T-cell (primary cell): ENCODE measurements at regions not wholly inside any gene's neighbourhood (a gene's known extent, or its start where the extent isn't known, plus 50 kb on each side); places are given as distances from the start of the nearest gene placed in this dataset.
"Not testable (repeated sequence)": the region's sequence is repeated elsewhere in the genome, so short reads cannot be mapped to it uniquely, and the experiment has no call there.

ENCODE experiments used
- ATAC-seq, 4 experiments: fragments of 200-7000 bp in 3 of 4; fragments of 150-1000 bp in 1 of 4; cut with Tn5 transposase; replicated peaks in 1 of 4; 1 replicate in 3 of 4; 2 replicates in 1 of 4; pipeline ENCODE4 v1.10.0; 2021; ENCODE audit warnings: moderate library complexity in 3 of 4, mild to moderate bottlenecking in 2 of 4, moderate number of reproducible peaks in 1 of 4
- CTCF ChIA-PET, 2 donors: fragments of 300-600 bp; sonication (Branson Sonifier 250); formaldehyde crosslinking; loops; one replicate each; lab custom pipeline; 2022; ENCODE audit warnings: antibody characterized with exemption in 2 of 2; lab: Charles Lee
- POLR2A ChIA-PET, 2 donors: fragments of 300-600 bp; sonication (Branson Sonifier 250); formaldehyde crosslinking; loops; one replicate each; lab custom pipeline; 2022; ENCODE audit warnings: antibody characterized with exemption in 2 of 2; lab: Charles Lee
- DNase-seq, 35 experiments: peaks; one replicate each; pipeline versions ENCODE4 v3.0.0 to v3.0.0-alpha.2; 2013 to 2023
- H3K27ac ChIP-seq: one replicate; pipeline ENCODE4 v1.5.1; 2013; ENCODE audit warnings: low read length
- H3K27me3 ChIP-seq, 2 experiments: replicated peaks in 1 of 2; 1 replicate in 1 of 2; 2 replicates in 1 of 2; pipeline versions ENCODE4 v1.6.1 to v1.7.0; 2013; ENCODE audit warnings: low read length in 1 of 2, mixed read lengths in 1 of 2; ENCODE audit not compliant: control insufficient read depth in 2 of 2, insufficient read depth in 2 of 2; ENCODE audit errors: extremely low read depth in 1 of 2
- H3K36me3 ChIP-seq, 2 donors: 1 replicate in 1 of 2; 2 replicates in 1 of 2; pipeline versions ENCODE4 v1.6.1 to v1.7.0; 2013; ENCODE audit warnings: low read length in 1 of 2; ENCODE audit not compliant: control insufficient read depth in 2 of 2, insufficient read depth in 1 of 2; ENCODE audit errors: extremely low read depth in 1 of 2
- H3K4me1 ChIP-seq, 2 experiments: 1 replicate in 1 of 2; 2 replicates in 1 of 2; pipeline versions ENCODE4 v1.6.1 to v1.7.0; 2013; ENCODE audit warnings: low read length in 2 of 2, mixed read lengths in 1 of 2; ENCODE audit not compliant: insufficient read depth in 2 of 2, control insufficient read depth in 1 of 2; ENCODE audit errors: extremely low read depth in 1 of 2
- H3K4me3 ChIP-seq, 2 donors: 1 replicate in 1 of 2; 2 replicates in 1 of 2; pipeline versions ENCODE4 v1.5.1 to v1.7.0; 2013; ENCODE audit warnings: mild to moderate bottlenecking in 2 of 2, low read length in 1 of 2, moderate library complexity in 1 of 2; ENCODE audit not compliant: control insufficient read depth in 1 of 2; ENCODE audit errors: extremely low read depth in 1 of 2
- H3K9me3 ChIP-seq: 2 replicates; pipeline ENCODE4 v1.7.0; 2013
- H3K27ac Mint-ChIP-seq, 2 donors: one replicate each; pipeline ENCODE4 v1.8.0; 2020 to 2021; ENCODE audit warnings: mild to moderate bottlenecking in 2 of 2, mixed read lengths in 2 of 2
- H3K27me3 Mint-ChIP-seq, 2 donors: one replicate each; pipeline ENCODE4 v1.8.0; 2021 to 2022; ENCODE audit warnings: mixed read lengths in 2 of 2
- H3K36me3 Mint-ChIP-seq: one replicate; pipeline ENCODE4 v1.8.0; 2021; ENCODE audit warnings: mixed read lengths
- H3K4me1 Mint-ChIP-seq, 3 donors: one replicate each; pipeline ENCODE4 v1.8.0; 2020 to 2022; ENCODE audit warnings: mixed read lengths in 3 of 3, mild to moderate bottlenecking in 1 of 3
- H3K4me3 Mint-ChIP-seq, 3 donors: one replicate each; pipeline ENCODE4 v1.8.0; 2020 to 2022; ENCODE audit warnings: mild to moderate bottlenecking in 3 of 3, mixed read lengths in 3 of 3, moderate library complexity in 3 of 3
- H3K9me3 Mint-ChIP-seq, 3 donors: one replicate each; pipeline ENCODE4 v1.8.0; 2020 to 2022; ENCODE audit warnings: mixed read lengths in 3 of 3
- WGBS: methylation state at CpG from one replicate; pipeline ENCODE4 v1.1.5; 2013; ENCODE audit warnings: missing lambda C conversion rate; ENCODE audit not compliant: insufficient coverage; 5-methylcytosine and 5-hydroxymethylcytosine counted together

DNA sequence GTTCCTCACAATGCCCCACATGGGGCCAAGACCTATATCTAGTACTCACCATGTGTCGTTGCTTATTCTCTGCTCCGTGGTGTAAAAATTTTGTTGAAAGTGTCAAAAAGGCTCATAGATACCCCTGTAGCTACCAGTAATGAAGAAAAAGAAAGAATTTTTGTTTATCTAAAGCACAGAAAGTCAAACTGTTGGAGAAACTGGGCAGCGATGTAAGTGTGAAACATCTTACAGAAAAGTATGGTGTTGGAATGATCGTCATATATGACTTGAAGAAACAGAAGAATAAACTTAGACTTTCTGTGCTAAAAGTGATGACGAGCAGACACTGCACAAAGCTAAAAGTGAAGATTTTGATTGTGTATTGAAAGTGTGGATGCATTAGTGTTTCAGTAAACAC lies 626.6 kb upstream of the GHITM start:
- Mint-ChIP-seq H3K4me3 (no peak overlapping the region), H3K27me3 (no peaks in the 10 kb centered on the region), H3K9me3 (peaks cover 6 to 11% (median 9%) of the 10 kb centered on the region in 3 donors), H3K4me1 (no peaks in the 10 kb centered on the region), H3K36me3 (no peaks in the 10 kb centered on the region), H3K27ac (no peak overlapping the region)
- Histone ChIP-seq H3K36me3 (no peaks in the 10 kb centered on the region), H3K4me1 (no peaks in the 10 kb centered on the region), H3K4me3 (no peak overlapping the region), H3K27me3 (no peaks in the 10 kb centered on the region), H3K27ac (no peak overlapping the region), H3K9me3 (no peaks in the 10 kb centered on the region)
- ChIA-PET POLR2A (no interaction called here), CTCF (interaction anchor here in 1 of 2 donors (0.6 kb wide), 1 partner anchor 229 kb away, joined by 7 read pairs; no protein-coding TSS in a partner anchor)
- DNase-seq (no peak), ATAC-seq (no peak)
- 90% methylated on average over 3 of the region's 5 CpGs for WGBS

DNA sequence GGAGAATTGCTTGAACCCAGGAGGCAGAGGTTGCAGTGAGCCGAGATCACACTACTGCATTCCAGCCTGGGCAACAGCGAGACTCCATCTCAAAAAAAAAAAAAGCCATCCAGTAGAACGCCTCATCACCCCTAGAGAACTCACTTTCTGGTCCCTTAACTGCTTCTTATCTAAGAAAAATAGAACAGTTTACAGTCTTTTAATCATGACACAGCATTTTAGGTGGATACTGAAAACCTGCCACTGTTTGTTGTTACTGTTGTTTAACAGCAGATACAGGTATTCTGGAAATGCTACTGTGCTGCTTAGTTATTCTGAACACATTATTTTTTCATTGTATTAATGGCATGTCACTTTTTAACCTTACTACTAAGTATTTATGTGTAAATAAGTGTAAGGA lies 624.3 kb upstream of the GHITM start:
- no CpG with 5 or more reads among the region's 3 CpGs for WGBS
- no peaks in the 10 kb centered on the region for H3K4me1 Mint-ChIP-seq
- CTCF ChIA-PET = no interaction called here
- H3K27me3 Mint-ChIP-seq = no peaks in the 10 kb centered on the region
- no peak overlapping the region for H3K27ac Mint-ChIP-seq
- H3K4me3 Mint-ChIP-seq = no peak overlapping the region
- no peak overlapping the region for H3K27ac ChIP-seq
- H3K36me3 Mint-ChIP-seq = no peaks in the 10 kb centered on the region
- DNase-seq (no peak), ATAC-seq (no peak)
- no peak overlapping the region for H3K4me3 ChIP-seq
- POLR2A ChIA-PET = no interaction called here
- peaks cover 6 to 9% (median 9%) of the 10 kb centered on the region in 3 donors for H3K9me3 Mint-ChIP-seq
- no peaks in the 10 kb centered on the region for H3K27me3 ChIP-seq
- H3K36me3 ChIP-seq = no peaks in the 10 kb centered on the region
- H3K9me3 ChIP-seq = no peaks in the 10 kb centered on the region
- no peaks in the 10 kb centered on the region for H3K4me1 ChIP-seq

DNA sequence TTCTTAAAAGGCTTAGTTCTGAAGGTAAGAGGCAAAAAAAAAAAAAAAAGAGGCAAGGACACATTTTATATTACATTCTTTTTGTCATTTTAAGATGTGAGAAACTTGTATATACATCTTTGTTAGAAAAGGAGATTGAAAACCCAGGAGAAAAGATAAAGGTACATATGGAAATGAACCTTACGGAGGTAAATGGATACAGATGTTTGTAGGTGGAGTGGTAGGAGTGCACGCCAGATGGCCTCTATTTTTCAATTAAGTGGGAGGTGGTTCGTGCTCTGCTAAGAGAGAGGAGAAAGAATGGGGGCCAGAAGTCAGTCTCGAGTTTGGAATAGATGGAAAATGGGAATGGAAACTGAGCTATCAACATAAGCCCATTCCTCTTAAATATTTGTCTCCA lies 622.5 kb upstream of the GHITM start:
- no peak overlapping the region for H3K4me3 ChIP-seq
- H3K27ac ChIP-seq = no peak overlapping the region
- no peaks in the 10 kb centered on the region for H3K36me3 ChIP-seq
- Mint-ChIP-seq H3K4me1 (no peaks in the 10 kb centered on the region), H3K36me3 (no peaks in the 10 kb centered on the region), H3K9me3 (peaks cover 4 to 6% (median 5%) of the 10 kb centered on the region in 3 donors), H3K27me3 (no peaks in the 10 kb centered on the region), H3K4me3 (no peak overlapping the region), H3K27ac (no peak overlapping the region)
- WGBS = 77% methylated on average over 2 of the region's 4 CpGs
- ChIA-PET CTCF (no interaction called here), POLR2A (no interaction called here)
- ATAC-seq (no peak), DNase-seq (no peak)
- no peaks in the 10 kb centered on the region for H3K4me1 ChIP-seq
- H3K27me3 ChIP-seq = no peaks in the 10 kb centered on the region
- no peaks in the 10 kb centered on the region for H3K9me3 ChIP-seq

DNA sequence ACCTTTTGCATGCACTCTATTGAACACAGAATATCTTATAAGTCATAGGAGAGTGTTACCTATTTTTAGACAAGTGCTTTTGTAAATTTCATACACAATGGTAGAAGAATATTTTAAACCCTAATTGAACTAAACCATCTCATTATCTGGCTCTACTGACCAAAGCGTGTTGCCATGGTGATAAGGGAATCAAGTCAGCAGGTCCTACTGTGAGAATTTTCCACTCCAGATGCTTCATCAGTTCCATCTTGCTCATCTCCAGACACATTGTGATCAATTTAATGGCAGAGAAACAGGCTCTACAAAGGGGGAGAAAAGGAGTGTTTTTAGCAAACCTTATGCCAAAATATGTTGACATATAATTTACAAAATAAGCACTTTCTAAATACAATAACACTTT lies 621.9 kb upstream of the GHITM start:
- no peaks in the 10 kb centered on the region for H3K27me3 Mint-ChIP-seq

DNA sequence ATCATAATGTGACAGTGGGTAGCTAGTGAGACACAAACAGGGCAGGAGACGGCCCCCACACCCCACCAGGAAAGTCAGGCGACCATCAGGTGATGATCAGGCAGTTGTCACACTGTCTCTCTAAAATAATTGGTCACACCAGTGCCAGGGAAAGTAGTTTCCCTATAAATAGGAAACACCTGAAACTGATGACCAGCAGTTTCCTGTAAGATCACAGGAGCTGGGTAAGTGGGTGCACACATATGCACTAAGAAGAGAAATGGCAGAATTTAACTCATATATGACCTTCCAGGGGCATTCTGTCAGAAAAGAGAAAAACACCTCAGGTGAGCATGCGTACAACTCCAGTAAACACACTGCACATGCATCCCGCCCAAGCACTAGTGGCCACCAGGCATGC lies 620.5 kb upstream of the GHITM start:
- ChIA-PET CTCF (no interaction called here), POLR2A (no interaction called here)
- Mint-ChIP-seq H3K36me3 (no peaks in the 10 kb centered on the region), H3K27me3 (no peaks in the 10 kb centered on the region), H3K9me3 (peaks cover 0 to 6% (median 2%) of the 10 kb centered on the region in 3 donors), H3K4me3 (no peak overlapping the region), H3K27ac (no peak overlapping the region), H3K4me1 (no peaks in the 10 kb centered on the region)
- Histone ChIP-seq H3K27me3 (no peaks in the 10 kb centered on the region), H3K27ac (no peak overlapping the region), H3K36me3 (no peaks in the 10 kb centered on the region), H3K4me1 (no peaks in the 10 kb centered on the region), H3K9me3 (no peaks in the 10 kb centered on the region), H3K4me3 (no peak overlapping the region)
- 71% methylated on average over 3 of the region's 4 CpGs for WGBS
- DNase-seq (no peak), ATAC-seq (no peak)

More for the DNA sequence above, 621.9 kb upstream of the GHITM start:
- no peaks in the 10 kb centered on the region for H3K4me1 ChIP-seq
- H3K9me3 Mint-ChIP-seq = peaks cover 4 to 6% (median 5%) of the 10 kb centered on the region in 3 donors
- H3K4me3 ChIP-seq = no peak overlapping the region
- no peaks in the 10 kb centered on the region for H3K36me3 ChIP-seq
- CTCF ChIA-PET = no interaction called here
- H3K9me3 ChIP-seq = no peaks in the 10 kb centered on the region
- no peak for DNase-seq
- no CpG with 5 or more reads among the region's 1 CpG for WGBS
- H3K27ac ChIP-seq = no peak overlapping the region
- H3K4me3 Mint-ChIP-seq = no peak overlapping the region
- H3K36me3 Mint-ChIP-seq = no peaks in the 10 kb centered on the region
- no peaks in the 10 kb centered on the region for H3K4me1 Mint-ChIP-seq
- ATAC-seq = no peak
- no peaks in the 10 kb centered on the region for H3K27me3 ChIP-seq
- POLR2A ChIA-PET = no interaction called here
- H3K27ac Mint-ChIP-seq = no peak overlapping the region

DNA sequence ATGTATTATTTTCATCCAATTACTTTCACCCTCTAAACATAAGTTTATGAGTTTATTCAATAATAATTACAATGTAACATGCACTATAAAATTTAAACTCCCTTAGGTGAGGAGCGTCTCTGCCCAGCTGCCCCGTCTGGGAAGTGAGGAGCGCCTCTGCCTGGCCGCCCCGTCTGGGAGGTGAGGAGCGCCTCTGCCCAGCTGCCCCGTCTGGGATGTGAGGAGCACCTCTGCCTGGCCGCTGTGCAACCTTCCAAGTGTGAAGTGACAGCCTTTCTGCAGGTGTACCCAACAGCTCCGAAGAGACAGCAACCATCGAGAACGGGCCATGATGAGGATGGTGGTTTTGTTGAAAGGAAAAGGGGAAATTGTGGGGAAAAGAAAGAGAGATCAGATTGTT lies 618.9 kb upstream of the GHITM start:
- H3K27ac ChIP-seq, POLR2A ChIA-PET, CTCF ChIA-PET, H3K27me3 ChIP-seq, H3K36me3 ChIP-seq, H3K4me3 ChIP-seq, H3K27me3 Mint-ChIP-seq, H3K36me3 Mint-ChIP-seq, H3K4me1 Mint-ChIP-seq, H3K27ac Mint-ChIP-seq, DNase-seq, H3K4me1 ChIP-seq, H3K9me3 ChIP-seq, H3K4me3 Mint-ChIP-seq, ATAC-seq: not testable (repeated sequence)
- 85% methylated on average over 7 of the region's 11 CpGs for WGBS
- H3K9me3 Mint-ChIP-seq = peaks cover 4 to 12% (median 7%) of the 10 kb centered on the region in 3 donors

DNA sequence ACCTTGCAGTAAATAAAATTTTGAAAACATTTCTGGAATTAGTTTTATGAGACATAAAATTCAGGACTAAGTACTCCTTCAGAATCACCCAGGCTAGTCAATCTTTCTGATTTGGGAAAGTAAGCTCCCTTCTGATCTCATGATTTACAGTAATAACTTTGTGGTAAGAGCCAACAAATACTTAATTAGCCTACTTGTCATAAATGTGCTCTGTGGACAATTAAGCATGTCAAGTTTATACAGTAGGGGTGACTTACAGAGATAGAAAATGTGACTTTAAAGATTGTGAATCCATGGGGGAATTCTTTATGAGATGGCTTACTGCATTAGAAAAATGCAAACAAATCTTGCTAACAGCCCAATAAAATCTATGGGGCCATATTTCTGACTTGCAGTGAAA lies 616.9 kb upstream of the GHITM start:
- CTCF ChIA-PET = no interaction called here
- H3K9me3 ChIP-seq = no peaks in the 10 kb centered on the region
- no peak overlapping the region for H3K27ac Mint-ChIP-seq
- H3K36me3 ChIP-seq = no peaks in the 10 kb centered on the region
- no peak overlapping the region for H3K27ac ChIP-seq
- H3K27me3 ChIP-seq = no peaks in the 10 kb centered on the region
- no peak overlapping the region for H3K4me3 ChIP-seq
- H3K4me1 Mint-ChIP-seq = no peaks in the 10 kb centered on the region
- no peak for DNase-seq
- no peaks in the 10 kb centered on the region for H3K36me3 Mint-ChIP-seq
- ATAC-seq = no peak
- POLR2A ChIA-PET = no interaction called here
- H3K4me1 ChIP-seq = no peaks in the 10 kb centered on the region
- H3K4me3 Mint-ChIP-seq = no peak overlapping the region
- H3K9me3 Mint-ChIP-seq = peaks cover 7 to 10% (median 7%) of the 10 kb centered on the region in 3 donors
- no peaks in the 10 kb centered on the region for H3K27me3 Mint-ChIP-seq
